ENCODE measurements at regions not wholly inside any gene's neighbourhood (a gene's known extent, or its start where the extent isn't known, plus 50 kb on each side); places are given as distances from the start of the nearest gene placed in this dataset.

DNA sequence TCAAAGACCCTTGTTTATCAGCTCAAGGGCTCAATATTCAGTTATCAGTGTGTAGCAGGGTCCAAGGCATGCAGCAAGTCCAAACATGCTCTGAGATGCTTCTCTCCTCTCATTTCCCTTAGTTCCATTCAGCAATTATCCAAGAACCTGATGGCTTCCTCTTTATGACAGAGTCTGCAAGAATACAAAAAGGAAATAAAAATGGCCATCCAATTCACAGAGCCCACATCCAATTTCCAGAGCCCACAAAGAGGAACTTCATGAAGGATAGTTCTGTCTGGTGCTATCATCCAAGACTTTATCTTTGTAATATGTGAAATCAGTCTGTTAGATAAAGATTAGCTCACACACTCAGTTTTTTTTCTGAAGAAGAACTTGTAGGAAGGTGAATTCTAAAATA, 217.2 kb downstream of the LACC1 start:
- H3K36me3 ChIP-seq, result no peaks in the 10 kb centered on the region
- H3K27ac ChIP-seq, result no peak overlapping the region
- no peak overlapping the region for H3K4me3 ChIP-seq
- DNase-seq, result no peak
- TF ChIP-seq, protein P1, sequence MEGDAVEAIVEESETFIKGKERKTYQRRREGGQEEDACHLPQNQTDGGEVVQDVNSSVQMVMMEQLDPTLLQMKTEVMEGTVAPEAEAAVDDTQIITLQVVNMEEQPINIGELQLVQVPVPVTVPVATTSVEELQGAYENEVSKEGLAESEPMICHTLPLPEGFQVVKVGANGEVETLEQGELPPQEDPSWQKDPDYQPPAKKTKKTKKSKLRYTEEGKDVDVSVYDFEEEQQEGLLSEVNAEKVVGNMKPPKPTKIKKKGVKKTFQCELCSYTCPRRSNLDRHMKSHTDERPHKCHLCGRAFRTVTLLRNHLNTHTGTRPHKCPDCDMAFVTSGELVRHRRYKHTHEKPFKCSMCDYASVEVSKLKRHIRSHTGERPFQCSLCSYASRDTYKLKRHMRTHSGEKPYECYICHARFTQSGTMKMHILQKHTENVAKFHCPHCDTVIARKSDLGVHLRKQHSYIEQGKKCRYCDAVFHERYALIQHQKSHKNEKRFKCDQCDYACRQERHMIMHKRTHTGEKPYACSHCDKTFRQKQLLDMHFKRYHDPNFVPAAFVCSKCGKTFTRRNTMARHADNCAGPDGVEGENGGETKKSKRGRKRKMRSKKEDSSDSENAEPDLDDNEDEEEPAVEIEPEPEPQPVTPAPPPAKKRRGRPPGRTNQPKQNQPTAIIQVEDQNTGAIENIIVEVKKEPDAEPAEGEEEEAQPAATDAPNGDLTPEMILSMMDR (IDR thresholded peaks at IDR 0.05), result no peak
- no peaks in the 10 kb centered on the region for H3K9me3 ChIP-seq
- intact Hi-C loops (cut with DNase I), result no loop called here
- no peaks in the 10 kb centered on the region for H3K27me3 ChIP-seq
- no peak for FAIRE-seq
- no peaks in the 10 kb centered on the region for H3K4me1 ChIP-seq
- no peak for ATAC-seq

- TF ChIP-seq, protein P1 (IDR thresholded peaks at IDR 0.05), result no peak
- Histone ChIP-seq H3K27ac (no peak overlapping the region), H3K4me3 (no peak overlapping the region), H3K9me3 (no peaks in the 10 kb centered on the region), H3K27me3 (no peaks in the 10 kb centered on the region), H3K36me3 (no peaks in the 10 kb centered on the region), H3K4me1 (no peaks in the 10 kb centered on the region)
- no peak for FAIRE-seq
- DNase-seq, result no peak
- no peak for ATAC-seq
- 70 to 84% methylated on average over 2 of the region's 2 CpGs for WGBS, 2 donors
- intact Hi-C loops (cut with DNase I), result no loop called here
Observed at GRCh38 chr13:44098559-44098958, 218.9 kb downstream of the LACC1 start.

DNA sequence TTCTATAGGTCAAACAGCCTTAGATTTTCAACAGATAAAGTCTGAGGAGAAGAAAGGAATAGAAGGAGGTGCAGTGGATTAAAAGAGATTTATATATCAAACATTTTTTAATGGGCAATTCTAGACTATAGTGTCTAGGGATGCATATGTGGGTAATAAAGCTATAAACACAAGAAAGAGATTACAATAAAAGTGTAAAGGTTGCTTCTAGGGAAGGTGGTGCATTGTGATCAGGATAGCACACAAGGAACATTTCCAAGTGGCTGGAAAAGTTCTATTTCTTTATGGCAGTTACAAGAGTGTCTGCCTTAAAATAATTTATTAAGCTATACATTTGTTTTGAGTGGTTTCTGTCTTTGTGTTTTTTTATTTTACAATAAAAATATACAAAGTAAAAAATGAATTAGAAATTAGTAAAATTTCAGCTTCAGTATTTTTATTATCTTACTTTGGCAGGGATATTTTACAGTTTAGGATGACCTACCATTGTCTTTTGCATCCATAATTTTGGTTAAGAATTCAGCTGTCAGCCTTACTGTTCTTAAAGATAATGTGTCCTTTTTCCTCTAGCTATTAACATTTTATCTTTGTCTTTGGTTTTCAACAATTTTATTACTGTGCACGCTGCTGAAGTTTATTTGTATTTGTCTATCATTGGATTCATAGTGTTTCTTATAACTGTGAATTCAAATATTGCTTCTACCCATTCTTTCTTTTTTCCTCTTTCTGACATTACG, 221.8 kb downstream of the LACC1 start:
- FAIRE-seq, result peak; percentile 57
- intact Hi-C loops (cut with DNase I), result no loop called here
- ATAC-seq, result no peak
- H3K4me3 ChIP-seq, result no peak overlapping the region
- H3K27me3 ChIP-seq, result no peaks in the 10 kb centered on the region
- no peak overlapping the region for H3K27ac ChIP-seq
- no peak for DNase-seq
- 44 to 47% methylated on average over 2 of the region's 2 CpGs for WGBS, 2 donors
- no peaks in the 10 kb centered on the region for H3K4me1 ChIP-seq
- H3K36me3 ChIP-seq, result no peaks in the 10 kb centered on the region
- H3K9me3 ChIP-seq, result no peaks in the 10 kb centered on the region
- TF ChIP-seq, protein P1 (IDR thresholded peaks at IDR 0.05), result no peak

GRCh38 chr13:44103429-44104196, 223.9 kb downstream of the LACC1 start:
- H3K4me1 ChIP-seq, result no peaks in the 10 kb centered on the region
- H3K27me3 ChIP-seq, result no peaks in the 10 kb centered on the region
- H3K36me3 ChIP-seq, result no peaks in the 10 kb centered on the region
- TF ChIP-seq, protein P1 (IDR thresholded peaks at IDR 0.05), result no peak
- ATAC-seq, result no peak
- peak; percentile 17 for FAIRE-seq
- no peak for DNase-seq
- WGBS, 2 donors, result 78 to 82% methylated on average over 10 of the region's 10 CpGs
- intact Hi-C loops (cut with DNase I), result no loop called here
- no peak overlapping the region for H3K4me3 ChIP-seq
- H3K9me3 ChIP-seq, result no peaks in the 10 kb centered on the region
- H3K27ac ChIP-seq, result no peak overlapping the region

- no peak for ATAC-seq
- no peaks in the 10 kb centered on the region for H3K36me3 ChIP-seq
- no peaks in the 10 kb centered on the region for H3K27me3 ChIP-seq
- DNase-seq, result no peak
- no peak for FAIRE-seq
- TF ChIP-seq, protein P1 (IDR thresholded peaks at IDR 0.05), result no peak
- H3K4me1 ChIP-seq, result no peaks in the 10 kb centered on the region
- H3K4me3 ChIP-seq, result no peak overlapping the region
- no peak overlapping the region for H3K27ac ChIP-seq
- WGBS, 2 donors, result 53 to 57% methylated on average over 2 of the region's 2 CpGs
- no peaks in the 10 kb centered on the region for H3K9me3 ChIP-seq
- intact Hi-C loops (cut with DNase I), result no loop called here
Observed at GRCh38 chr13:44104197-44104490, 224.4 kb downstream of the LACC1 start.
